GM12878 (cell line): ENCODE measurements at regions not wholly inside any gene's neighbourhood (a gene's known extent, or its start where the extent isn't known, plus 50 kb on each side); places are given as distances from the start of the nearest gene placed in this dataset.

Experiments
- ATAC-seq: fragments of 200-7000 bp; cut with Tn5 transposase; 3 replicates; pipeline ENCODE4 v1.9.1; 2020; ENCODE audit warnings: mild to moderate bottlenecking, moderate library complexity
- BruUV-seq: library from RNA; stranded (reverse); fragments of 400-500 nt; replicated peaks from 2 replicates; lab custom pipeline; 2021; lab: Mats Ljungman, UMichigan
- CTCF ChIA-PET: fragments of 300-600 bp; sonication (Branson Sonifier 250); formaldehyde crosslinking; extraction: SDS; loops from one replicate; lab custom pipeline; 2021; ENCODE audit warnings: inconsistent platforms; lab: Yijun Ruan, JAX
- POLR2A ChIA-PET: fragments of 350-600 bp; formaldehyde crosslinking; extraction: SDS; loops from one replicate; lab custom pipeline; 2021; ENCODE audit warnings: inconsistent platforms; lab: Charles Lee
- RAD21 ChIA-PET: fragments of 300-600 bp; sonication (Branson Sonifier 250); formaldehyde crosslinking; loops from one replicate; lab custom pipeline; 2023; ENCODE audit warnings: antibody characterized with exemption; ENCODE audit not compliant: unreplicated experiment; lab: Charles Lee
- SMC1A ChIA-PET: fragments of 300-600 bp; sonication (Branson Sonifier 250); formaldehyde crosslinking; loops from one replicate; lab custom pipeline; 2023; ENCODE audit not compliant: unreplicated experiment, uncharacterized antibody; lab: Charles Lee
- DNase-seq: peaks from one replicate; pipeline ENCODE4 v3.0.0-alpha.2; 2011; ENCODE audit warnings: low read depth, low spot score
- FAIRE-seq: peaks from 3 replicates; lab custom pipeline; 2011; peaks lifted over from hg19 to GRCh38; lab: Jason Lieb, UNC
- H2AFZ ChIP-seq: 2 replicates; pipeline ENCODE4 v1.6.0; 2011; ENCODE audit warnings: low read depth, low read length, control low read depth; ENCODE audit not compliant: control insufficient read depth
- H3K27ac ChIP-seq: 2 replicates; pipeline ENCODE4 v1.5.1; 2011; ENCODE audit warnings: control low read depth; ENCODE audit not compliant: control insufficient read depth, insufficient read depth
- H3K27me3 ChIP-seq, 2 experiments: replicated peaks in 1 of 2; 2 replicates each; pipeline versions ENCODE4 v1.6.0 to v1.6.1; 2011; ENCODE audit warnings: low read length in 1 of 2; ENCODE audit not compliant: control insufficient read depth in 2 of 2, insufficient read depth in 2 of 2
- H3K36me3 ChIP-seq, 2 experiments: 2 replicates each; pipeline ENCODE4 v1.5.1; 2011; ENCODE audit warnings: low read length in 1 of 2; ENCODE audit not compliant: control insufficient read depth in 2 of 2, insufficient read depth in 2 of 2
- H3K4me1 ChIP-seq: 2 replicates; pipeline ENCODE4 v1.6.1; 2011; ENCODE audit warnings: mild to moderate bottlenecking, low read length, moderate library complexity, mixed read lengths; ENCODE audit not compliant: control insufficient read depth, insufficient read depth
- H3K4me2 ChIP-seq: 2 replicates; pipeline ENCODE4 v1.6.0; 2011; ENCODE audit warnings: control low read depth; ENCODE audit not compliant: control insufficient read depth, insufficient read depth
- H3K4me3 ChIP-seq: fragments of 200-600 bp; sonication (generic); 2 replicates; pipeline ENCODE4 v1.5.1; 2016
- H3K79me2 ChIP-seq: 2 replicates; pipeline ENCODE4 v1.6.0; 2011; ENCODE audit warnings: low read length; ENCODE audit not compliant: control insufficient read depth, insufficient read depth
- H3K9ac ChIP-seq: 2 replicates; pipeline ENCODE4 v1.8.0; 2011; ENCODE audit warnings: low read length, control low read depth, mixed read lengths; ENCODE audit not compliant: control insufficient read depth, insufficient read depth
- H3K9me3 ChIP-seq: replicated peaks from 3 replicates; pipeline ENCODE4 v1.5.1; 2011; ENCODE audit warnings: mild to moderate bottlenecking, low read length; ENCODE audit not compliant: control insufficient read depth, insufficient read depth
- H4K20me1 ChIP-seq: 2 replicates; pipeline ENCODE4 v1.6.0; 2011; ENCODE audit not compliant: control insufficient read depth, insufficient read depth
- E2F4 ChIP-seq: IDR thresholded peaks from 2 replicates; pipeline ENCODE4 v1.6.1; 2012; ENCODE audit warnings: low read depth, low read length, improper control_type of control experiment
- ETV6 ChIP-seq, 2 experiments: fragments of 450-650 bp in 1 of 2; IDR thresholded peaks in 1 of 2; conservative IDR thresholded peaks in 1 of 2; 2 replicates each; pipeline ENCODE4 v1.6.1; 2014; ENCODE audit warnings: antibody characterized with exemption in 1 of 2, borderline replicate concordance in 1 of 2, low read depth in 1 of 2, mild to moderate bottlenecking in 1 of 2, moderate library complexity in 1 of 2
- IRF5 ChIP-seq: fragments of 450-650 bp; IDR thresholded peaks from 2 replicates; pipeline ENCODE4 v1.6.1; 2017; ENCODE audit warnings: borderline replicate concordance
- NR2F1 ChIP-seq: fragments of 450-650 bp; conservative IDR thresholded peaks from 2 replicates; pipeline ENCODE4 v1.6.1; 2017; ENCODE audit warnings: mild to moderate bottlenecking
- NRF1 ChIP-seq: conservative IDR thresholded peaks from 2 replicates; pipeline ENCODE4 v1.6.1; 2011; ENCODE audit warnings: mild to moderate bottlenecking, low read depth, low read length, improper control_type of control experiment
- POLR2A ChIP-seq: IDR thresholded peaks from 2 replicates; pipeline ENCODE4 v1.6.1; 2011; ENCODE audit warnings: low read depth, mild to moderate bottlenecking, low read length
- RB1 ChIP-seq: fragments of 450-650 bp; formaldehyde crosslinking; IDR thresholded peaks from 2 replicates; pipeline ENCODE4 v1.6.1; 2017; ENCODE audit warnings: mild to moderate bottlenecking, borderline replicate concordance
- SPI1 ChIP-seq: IDR thresholded peaks from 2 replicates; pipeline ENCODE4 v1.6.1; 2011; ENCODE audit warnings: low read depth, mild to moderate bottlenecking, low read length, moderate library complexity, borderline replicate concordance; ENCODE audit not compliant: insufficient read depth
- SREBF1 ChIP-seq: IDR thresholded peaks from 2 replicates; pipeline ENCODE4 v1.6.1; 2012; ENCODE audit warnings: mild to moderate bottlenecking, low read length
- WRNIP1 ChIP-seq: IDR thresholded peaks from 2 replicates; pipeline ENCODE4 v1.6.1; 2011; ENCODE audit warnings: low read depth, low read length, improper control_type of control experiment, borderline replicate concordance
- WGBS: methylation state at CpG from one replicate; pipeline ENCODE4 v1.1.6; 2016; ENCODE audit warnings: low lambda C conversion rate; ENCODE audit not compliant: insufficient replicate concordance, insufficient coverage; ENCODE audit errors: missing lambda C conversion rate; 5-methylcytosine and 5-hydroxymethylcytosine counted together
- in situ Hi-C: fragments of 300-500 bp; cut with MboI; formaldehyde crosslinking; loops from 9 replicates; pipeline ENCODE4 v1.14.3; 2018; ENCODE audit warnings: mixed read lengths
- intact Hi-C: fragments of 100-400 bp; cut with micrococcal nuclease; formaldehyde crosslinking; loops from one replicate; pipeline ENCODE4 v1.14.2; 2022; ENCODE audit not compliant: unreplicated experiment

- no peak for FAIRE-seq
- intact Hi-C loops = no loop called here
- Histone ChIP-seq H3K4me2 (no peak overlapping the region), H4K20me1 (no peaks in the 10 kb centered on the region), H3K27ac (no peak overlapping the region), H3K9me3 (no peaks in the 10 kb centered on the region), H3K4me3 (no peak overlapping the region), H3K9ac (no peak overlapping the region), H3K79me2 (no peaks in the 10 kb centered on the region), H3K36me3 (no peaks in the 10 kb centered on the region), H3K4me1 (no peaks in the 10 kb centered on the region), H2AFZ (no peak overlapping the region), H3K27me3 (peaks cover 0 to 2% of the 10 kb centered on the region in 2 experiments; a peak in 2 of 4 replicates)
- BruUV-seq = no TSS peak
- ChIA-PET SMC1A (no interaction called here), RAD21 (interaction anchor here (1.6 kb wide), 1 partner anchor 14 kb away, joined by 6 read pairs; no protein-coding TSS in a partner anchor), CTCF (interaction anchor here (1.1 to 1.6 kb wide), 5 partner anchors 9 to 165 kb away, joined by 3 read pairs; no protein-coding TSS in a partner anchor), POLR2A (no interaction called here)
- ATAC-seq = peak; percentile 51
- DNase-seq = no peak
- WGBS = 7% methylated on average over 7 of the region's 7 CpGs
- TF ChIP-seq POLR2A (no peak), E2F4 (no peak), SPI1 (peak; percentile 2; the same call in 1 of the 2 replicates), WRNIP1 (no peak)
- TF ChIP-seq, all 136 proteins: peak for 1
- in situ Hi-C loops = no loop called here
Observed at GRCh38 chr7:142646386-142647140, 102.7 kb upstream of the PRSS1 start.

GRCh38 chr7:142645777-142646176, 103.5 kb upstream of the PRSS1 start:
- Histone ChIP-seq H3K27ac (no peak overlapping the region), H3K9ac (no peak overlapping the region), H2AFZ (no peak overlapping the region), H3K4me2 (no peak overlapping the region), H3K9me3 (no peaks in the 10 kb centered on the region), H3K36me3 (no peaks in the 10 kb centered on the region), H3K4me1 (no peaks in the 10 kb centered on the region), H3K27me3 (peaks cover 0 to 2% of the 10 kb centered on the region in 2 experiments; a peak in 2 of 4 replicates), H3K79me2 (no peaks in the 10 kb centered on the region), H4K20me1 (no peaks in the 10 kb centered on the region), H3K4me3 (no peak overlapping the region)
- no peak for DNase-seq
- BruUV-seq = no TSS peak
- TF ChIP-seq IRF5 (no peak), ETV6 (conservative IDR thresholded peaks at IDR 0.05 in 1 of 2, IDR thresholded peaks at IDR 0.05 in 1 of 2; ENCODE audit: borderline replicate concordance in 1 of 2, low read depth in 1 of 2) (no peak), NR2F1 (no peak), RB1 (no peak), SREBF1 (no peak), NRF1 (no peak)
- FAIRE-seq = no peak
- POLR2A ChIA-PET = no interaction called here
- ATAC-seq = peak; percentile 26; the same call in 1 of the 3 replicates
- in situ Hi-C loops = no loop called here
- RAD21 ChIA-PET = interaction anchor here (1.6 kb wide), 2 partner anchors 13 to 137 kb away, joined by 4 to 6 read pairs; no protein-coding TSS in a partner anchor
- 14% methylated on average over 5 of the region's 5 CpGs for WGBS
- intact Hi-C loops = no loop called here
- SMC1A ChIA-PET = interaction anchor here (0.6 to 1.7 kb wide), 5 partner anchors 12 to 414 kb away, joined by 3 to 7 read pairs (median 3); no protein-coding TSS in a partner anchor
- CTCF ChIA-PET = interaction anchor here (1.1 to 1.6 kb wide), 8 partner anchors 9 to 166 kb away, joined by 3 to 7 read pairs (median 3); no protein-coding TSS in a partner anchor
